ENCODE measurements at regions not wholly inside any gene's neighbourhood (a gene's known extent, or its start where the extent isn't known, plus 50 kb on each side); places are given as distances from the start of the nearest gene placed in this dataset.

DNA sequence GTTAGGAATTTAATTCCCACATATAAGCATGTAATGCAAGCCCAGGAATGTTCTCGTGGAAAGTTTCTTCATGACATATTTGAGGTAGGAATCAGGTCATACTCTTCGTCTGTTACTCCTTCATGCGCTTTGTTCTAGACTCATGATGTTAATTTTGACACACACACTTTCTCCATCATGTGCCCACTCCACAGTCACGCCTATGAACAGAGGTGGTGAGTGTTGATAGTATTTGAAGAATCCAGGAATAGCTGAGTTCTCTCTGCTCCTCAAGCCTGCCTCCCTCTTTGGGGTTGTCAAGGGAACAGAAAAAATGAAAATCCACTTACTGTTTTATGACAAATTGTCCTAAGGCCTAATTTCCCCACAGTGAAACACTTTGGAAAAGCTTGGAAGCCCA is 117.3 kb upstream of the SERPINE2 start:
- H3K27me3 Mint-ChIP-seq (ENCODE audit: insufficient read depth, unreplicated experiment) = peaks cover 3% of the 10 kb centered on the region
- POLR2A ChIA-PET = no interaction called here
- H3K4me3 ChIP-seq (ENCODE audit: low read depth, low read length) = no peak overlapping the region
- no peaks in the 10 kb centered on the region for H3K36me3 ChIP-seq (ENCODE audit: control insufficient read depth, insufficient read depth, low read length)
- CTCF ChIA-PET = no interaction called here
- TF ChIP-seq, protein P1, sequence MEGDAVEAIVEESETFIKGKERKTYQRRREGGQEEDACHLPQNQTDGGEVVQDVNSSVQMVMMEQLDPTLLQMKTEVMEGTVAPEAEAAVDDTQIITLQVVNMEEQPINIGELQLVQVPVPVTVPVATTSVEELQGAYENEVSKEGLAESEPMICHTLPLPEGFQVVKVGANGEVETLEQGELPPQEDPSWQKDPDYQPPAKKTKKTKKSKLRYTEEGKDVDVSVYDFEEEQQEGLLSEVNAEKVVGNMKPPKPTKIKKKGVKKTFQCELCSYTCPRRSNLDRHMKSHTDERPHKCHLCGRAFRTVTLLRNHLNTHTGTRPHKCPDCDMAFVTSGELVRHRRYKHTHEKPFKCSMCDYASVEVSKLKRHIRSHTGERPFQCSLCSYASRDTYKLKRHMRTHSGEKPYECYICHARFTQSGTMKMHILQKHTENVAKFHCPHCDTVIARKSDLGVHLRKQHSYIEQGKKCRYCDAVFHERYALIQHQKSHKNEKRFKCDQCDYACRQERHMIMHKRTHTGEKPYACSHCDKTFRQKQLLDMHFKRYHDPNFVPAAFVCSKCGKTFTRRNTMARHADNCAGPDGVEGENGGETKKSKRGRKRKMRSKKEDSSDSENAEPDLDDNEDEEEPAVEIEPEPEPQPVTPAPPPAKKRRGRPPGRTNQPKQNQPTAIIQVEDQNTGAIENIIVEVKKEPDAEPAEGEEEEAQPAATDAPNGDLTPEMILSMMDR (IDR thresholded peaks at IDR 0.05; ENCODE audit: insufficient read depth in 1 of 2, low read depth in 1 of 2, low read length in 1 of 2, severe bottlenecking in 1 of 2, unreplicated experiment in 1 of 2) = no peak
- no peaks in the 10 kb centered on the region for H3K4me1 Mint-ChIP-seq (ENCODE audit: low read depth, unreplicated experiment)
- no peak overlapping the region for H3K4me3 Mint-ChIP-seq (ENCODE audit: unreplicated experiment)
- H3K9me3 Mint-ChIP-seq (ENCODE audit: unreplicated experiment) = peaks cover 7% of the 10 kb centered on the region
- no peaks in the 10 kb centered on the region for H3K9me3 ChIP-seq
- H3K27ac Mint-ChIP-seq (ENCODE audit: unreplicated experiment) = no peak overlapping the region
- intact Hi-C loops (cut with micrococcal nuclease; ENCODE audit: unreplicated experiment) = no loop called here
- H3K27me3 ChIP-seq (replicated peaks; ENCODE audit: control insufficient read depth, insufficient read depth, low read length) = no peaks in the 10 kb centered on the region
- BruUV-seq (replicated peaks) = no TSS peak
- H3K36me3 Mint-ChIP-seq (ENCODE audit: insufficient read depth, unreplicated experiment) = no peaks in the 10 kb centered on the region
- no peaks in the 10 kb centered on the region for H3K4me1 ChIP-seq
- no peak for DNase-seq

DNA sequence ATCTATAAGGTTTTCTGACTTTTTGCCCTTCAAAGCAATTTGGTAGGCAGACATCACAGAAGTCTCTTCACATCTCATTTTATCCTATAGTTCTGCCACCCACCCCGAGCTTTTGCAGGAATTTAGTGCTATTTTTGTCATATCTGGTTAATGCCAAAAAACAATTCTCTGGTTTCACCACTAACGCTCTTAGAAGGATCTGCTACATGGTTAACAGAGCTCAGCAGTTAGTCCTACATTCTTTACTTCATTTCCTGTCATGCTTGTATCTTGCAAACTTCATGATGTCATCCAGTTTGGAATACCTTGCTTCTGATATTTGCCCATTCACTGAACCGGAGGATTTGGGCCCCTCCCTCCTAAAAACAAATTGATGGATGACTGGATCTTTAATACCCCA is 116.8 kb upstream of the SERPINE2 start:
- H3K4me3 ChIP-seq (ENCODE audit: low read depth, low read length) = no peak overlapping the region
- H3K36me3 Mint-ChIP-seq (ENCODE audit: insufficient read depth, unreplicated experiment) = no peaks in the 10 kb centered on the region
- H3K4me1 Mint-ChIP-seq (ENCODE audit: low read depth, unreplicated experiment) = no peaks in the 10 kb centered on the region
- TF ChIP-seq, protein P1 (IDR thresholded peaks at IDR 0.05; ENCODE audit: insufficient read depth in 1 of 2, low read depth in 1 of 2, low read length in 1 of 2, severe bottlenecking in 1 of 2, unreplicated experiment in 1 of 2) = no peak
- no peaks in the 10 kb centered on the region for H3K4me1 ChIP-seq
- no peak for DNase-seq
- peaks cover 3% of the 10 kb centered on the region for H3K27me3 Mint-ChIP-seq (ENCODE audit: insufficient read depth, unreplicated experiment)
- no TSS peak for BruUV-seq (replicated peaks)
- CTCF ChIA-PET = no interaction called here
- intact Hi-C loops (cut with micrococcal nuclease; ENCODE audit: unreplicated experiment) = no loop called here
- no peaks in the 10 kb centered on the region for H3K9me3 ChIP-seq
- no peaks in the 10 kb centered on the region for H3K36me3 ChIP-seq (ENCODE audit: control insufficient read depth, insufficient read depth, low read length)
- H3K27me3 ChIP-seq (replicated peaks; ENCODE audit: control insufficient read depth, insufficient read depth, low read length) = no peaks in the 10 kb centered on the region
- no peak overlapping the region for H3K27ac Mint-ChIP-seq (ENCODE audit: unreplicated experiment)
- H3K9me3 Mint-ChIP-seq (ENCODE audit: unreplicated experiment) = peaks cover 11% of the 10 kb centered on the region
- POLR2A ChIA-PET = no interaction called here
- H3K4me3 Mint-ChIP-seq (ENCODE audit: unreplicated experiment) = no peak overlapping the region

DNA sequence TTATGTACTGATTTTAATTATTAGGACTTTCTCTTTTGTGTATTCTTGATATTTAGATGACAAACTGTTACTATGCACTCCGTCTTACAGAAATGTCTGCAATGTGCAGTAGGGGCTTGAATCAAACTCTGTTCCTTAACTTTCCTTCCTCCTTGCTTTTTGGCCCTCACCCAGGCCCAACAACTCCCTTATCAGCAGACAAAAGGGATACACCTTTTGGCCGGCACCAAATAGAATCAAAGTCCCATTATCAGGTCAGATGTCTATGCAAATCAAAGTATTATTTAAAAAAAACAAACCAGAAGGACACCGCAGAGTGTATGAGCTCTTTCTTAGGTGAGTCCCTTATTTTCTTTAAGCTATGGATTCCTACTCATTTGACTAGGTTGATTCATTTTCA is 116.3 kb upstream of the SERPINE2 start:
- TF ChIP-seq, protein P1 (IDR thresholded peaks at IDR 0.05; ENCODE audit: insufficient read depth in 1 of 2, low read depth in 1 of 2, low read length in 1 of 2, severe bottlenecking in 1 of 2, unreplicated experiment in 1 of 2) = no peak
- intact Hi-C loops (cut with micrococcal nuclease; ENCODE audit: unreplicated experiment) = no loop called here
- H3K4me1 Mint-ChIP-seq (ENCODE audit: low read depth, unreplicated experiment) = no peaks in the 10 kb centered on the region
- Histone ChIP-seq H3K36me3 (ENCODE audit: control insufficient read depth, insufficient read depth, low read length) (no peaks in the 10 kb centered on the region), H3K9me3 (no peaks in the 10 kb centered on the region), H3K27me3 (replicated peaks; ENCODE audit: control insufficient read depth, insufficient read depth, low read length) (no peaks in the 10 kb centered on the region), H3K4me1 (no peaks in the 10 kb centered on the region), H3K4me3 (ENCODE audit: low read depth, low read length) (no peak overlapping the region)
- ChIA-PET POLR2A (no interaction called here), CTCF (no interaction called here)
- peaks cover 17% of the 10 kb centered on the region for H3K9me3 Mint-ChIP-seq (ENCODE audit: unreplicated experiment)
- H3K27me3 Mint-ChIP-seq (ENCODE audit: insufficient read depth, unreplicated experiment) = peaks cover 3% of the 10 kb centered on the region
- H3K4me3 Mint-ChIP-seq (ENCODE audit: unreplicated experiment) = no peak overlapping the region
- DNase-seq = no peak
- H3K36me3 Mint-ChIP-seq (ENCODE audit: insufficient read depth, unreplicated experiment) = no peaks in the 10 kb centered on the region
- BruUV-seq (replicated peaks) = no TSS peak
- H3K27ac Mint-ChIP-seq (ENCODE audit: unreplicated experiment) = no peak overlapping the region

Measured in Caco-2 (cell line).